Sigmoid colon (tissue), 6 donors: ENCODE measurements at regions not wholly inside any gene's neighbourhood (a gene's known extent, or its start where the extent isn't known, plus 50 kb on each side); places are given as distances from the start of the nearest gene placed in this dataset.
"Not testable (repeated sequence)": the region's sequence is repeated elsewhere in the genome, so short reads cannot be mapped to it uniquely, and the experiment has no call there.

Experiments used
- DNase-seq: peaks from one replicate; pipeline ENCODE4 v3.0.0-alpha.2; 2019
- H3K27ac ChIP-seq, 4 donors: fragments of 200-600 bp; sonication (generic); one replicate each; pipeline ENCODE4 v1.5.1; 2016 to 2019; ENCODE audit warnings: mild to moderate bottlenecking in 1 of 4
- H3K27me3 ChIP-seq, 3 donors: fragments of 200-600 bp; sonication (generic); one replicate each; pipeline ENCODE4 v1.5.1; 2019; ENCODE audit warnings: mild to moderate bottlenecking in 1 of 3
- H3K36me3 ChIP-seq, 4 donors: fragments of 200-600 bp; sonication (generic); one replicate each; pipeline ENCODE4 v1.5.1; 2016 to 2019
- H3K4me1 ChIP-seq, 4 donors: fragments of 200-600 bp; sonication (generic); one replicate each; pipeline ENCODE4 v1.5.1; 2017 to 2019
- H3K4me3 ChIP-seq, 4 donors: fragments of 200-600 bp; sonication (generic); one replicate each; pipeline ENCODE4 v1.5.1; 2017 to 2019; ENCODE audit warnings: mild to moderate bottlenecking in 2 of 4, moderate library complexity in 1 of 4
- H3K9me3 ChIP-seq, 4 donors: fragments of 200-600 bp in 3 of 4; sonication (generic) in 3 of 4; one replicate each; pipeline versions ENCODE4 v1.5.1 to v1.6.1; 2013 to 2019
- EP300 ChIP-seq, 4 donors: sonication (generic); formaldehyde crosslinking; IDR thresholded peaks; one replicate each; pipeline ENCODE4 v1.6.1; 2017; ENCODE audit warnings: antibody characterized with exemption in 4 of 4
- POLR2A ChIP-seq, 2 donors: fragments of 450-650 bp; IDR thresholded peaks; one replicate each; pipeline ENCODE4 v1.6.1; 2016; ENCODE audit warnings: antibody characterized with exemption in 2 of 2, mild to moderate bottlenecking in 2 of 2, moderate library complexity in 2 of 2
- POLR2AphosphoS5 ChIP-seq, 4 donors: sonication (generic); formaldehyde crosslinking; IDR thresholded peaks; one replicate each; pipeline ENCODE4 v1.6.1; 2017; ENCODE audit warnings: antibody characterized with exemption in 4 of 4
- WGBS, 2 donors: extraction: QIAGEN DNeasy Blood & Tissue Kit; methylation state at CpG; one replicate each; pipeline ENCODE4 v1.1.7; 2013; 5-methylcytosine and 5-hydroxymethylcytosine counted together
- intact Hi-C: fragments of 100-400 bp; cut with DNase I; formaldehyde crosslinking; loops from one replicate; pipeline ENCODE4 v1.15.1; 2023
- TF ChIP-seq, protein P1 (sequence below), 4 experiments: fragments of 450-650 bp in 3 of 4; fragments of 200-600 bp in 1 of 4; IDR thresholded peaks; one replicate each; pipeline ENCODE4 v1.5.1; 2016 to 2019; ENCODE audit warnings: antibody characterized with exemption in 4 of 4, mild to moderate bottlenecking in 3 of 4, moderate library complexity in 2 of 4
- donor health status: healthy with polysubstance abuse.
- donor health status: healthy.

GRCh38 chr4:77504407-77504806, 101.2 kb upstream of the CXCL13 start:
- no peak overlapping the region for H3K27ac ChIP-seq
- TF ChIP-seq EP300 (IDR thresholded peaks at IDR 0.05): no peak
- no peak for TF ChIP-seq POLR2A (IDR thresholded peaks at IDR 0.05)
- no peak for TF ChIP-seq POLR2AphosphoS5 (IDR thresholded peaks at IDR 0.05)
- TF ChIP-seq, protein P1, sequence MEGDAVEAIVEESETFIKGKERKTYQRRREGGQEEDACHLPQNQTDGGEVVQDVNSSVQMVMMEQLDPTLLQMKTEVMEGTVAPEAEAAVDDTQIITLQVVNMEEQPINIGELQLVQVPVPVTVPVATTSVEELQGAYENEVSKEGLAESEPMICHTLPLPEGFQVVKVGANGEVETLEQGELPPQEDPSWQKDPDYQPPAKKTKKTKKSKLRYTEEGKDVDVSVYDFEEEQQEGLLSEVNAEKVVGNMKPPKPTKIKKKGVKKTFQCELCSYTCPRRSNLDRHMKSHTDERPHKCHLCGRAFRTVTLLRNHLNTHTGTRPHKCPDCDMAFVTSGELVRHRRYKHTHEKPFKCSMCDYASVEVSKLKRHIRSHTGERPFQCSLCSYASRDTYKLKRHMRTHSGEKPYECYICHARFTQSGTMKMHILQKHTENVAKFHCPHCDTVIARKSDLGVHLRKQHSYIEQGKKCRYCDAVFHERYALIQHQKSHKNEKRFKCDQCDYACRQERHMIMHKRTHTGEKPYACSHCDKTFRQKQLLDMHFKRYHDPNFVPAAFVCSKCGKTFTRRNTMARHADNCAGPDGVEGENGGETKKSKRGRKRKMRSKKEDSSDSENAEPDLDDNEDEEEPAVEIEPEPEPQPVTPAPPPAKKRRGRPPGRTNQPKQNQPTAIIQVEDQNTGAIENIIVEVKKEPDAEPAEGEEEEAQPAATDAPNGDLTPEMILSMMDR (IDR thresholded peaks at IDR 0.05): no peak
- no peaks in the 10 kb centered on the region for H3K27me3 ChIP-seq
- DNase-seq: no peak
- WGBS, 2 donors: 57 to 64% methylated on average over 2 of the region's 2 CpGs
- H3K36me3 ChIP-seq: no peaks in the 10 kb centered on the region
- no peaks in the 10 kb centered on the region for H3K9me3 ChIP-seq
- intact Hi-C loops: no loop called here
- H3K4me1 ChIP-seq: no peaks in the 10 kb centered on the region
- H3K4me3 ChIP-seq: no peak overlapping the region

DNA sequence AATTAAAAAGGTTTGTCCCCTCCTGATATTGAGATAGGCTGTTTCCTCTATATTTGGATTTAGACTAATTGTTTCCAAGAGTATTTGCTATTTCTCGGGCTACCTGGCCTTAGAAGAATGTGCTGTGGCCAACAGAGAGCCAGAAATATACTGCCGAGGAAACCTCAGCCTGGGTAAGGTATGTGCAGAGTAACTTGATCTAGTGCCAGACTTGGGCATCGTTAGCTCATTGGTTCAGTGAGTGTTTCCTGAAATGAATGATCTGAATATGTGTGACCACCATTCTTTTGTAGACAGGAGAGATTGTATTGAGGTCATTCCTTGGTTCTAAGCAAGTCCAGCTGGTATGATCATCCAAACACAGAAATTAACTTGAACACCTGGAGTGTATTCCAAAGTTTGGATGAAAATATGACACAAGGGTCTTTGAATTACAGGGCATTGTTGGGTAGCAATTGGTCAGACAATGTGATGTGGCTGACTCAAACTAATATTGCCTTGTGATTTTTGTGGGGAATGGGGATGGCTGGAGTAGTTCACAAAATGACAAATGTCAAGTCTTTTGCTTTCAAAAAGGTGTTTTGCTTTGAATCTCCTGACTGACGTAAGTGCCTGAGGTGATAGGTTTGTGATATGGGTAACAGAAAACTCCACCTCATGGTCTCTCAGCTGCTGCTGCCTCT, 100.2 kb upstream of the CXCL13 start:
- intact Hi-C loops: no loop called here
- WGBS, 2 donors: 84 to 85% methylated on average over 4 of the region's 4 CpGs
- no peaks in the 10 kb centered on the region for H3K27me3 ChIP-seq
- TF ChIP-seq EP300 (IDR thresholded peaks at IDR 0.05) (no peak), POLR2A (IDR thresholded peaks at IDR 0.05) (no peak), POLR2AphosphoS5 (IDR thresholded peaks at IDR 0.05) (no peak)
- TF ChIP-seq, protein P1 (IDR thresholded peaks at IDR 0.05): no peak
- no peak overlapping the region for H3K4me3 ChIP-seq
- no peaks in the 10 kb centered on the region for H3K9me3 ChIP-seq
- no peaks in the 10 kb centered on the region for H3K4me1 ChIP-seq
- no peak for DNase-seq
- H3K36me3 ChIP-seq: no peaks in the 10 kb centered on the region
- no peak overlapping the region for H3K27ac ChIP-seq

- Histone ChIP-seq H3K4me3 (no peak overlapping the region), H3K36me3 (no peaks in the 10 kb centered on the region), H3K9me3 (no peaks in the 10 kb centered on the region), H3K27ac (no peak overlapping the region), H3K4me1 (no peaks in the 10 kb centered on the region), H3K27me3 (no peaks in the 10 kb centered on the region)
- TF ChIP-seq, protein P1 (IDR thresholded peaks at IDR 0.05): no peak
- TF ChIP-seq POLR2AphosphoS5 (IDR thresholded peaks at IDR 0.05): no peak
- TF ChIP-seq EP300 (IDR thresholded peaks at IDR 0.05): no peak
- no peak for TF ChIP-seq POLR2A (IDR thresholded peaks at IDR 0.05)
- no peak for DNase-seq
- intact Hi-C loops: no loop called here
- WGBS, 2 donors: 92 to 96% methylated on average over 2 of the region's 2 CpGs
Measured at GRCh38 chr4:77505958-77506319, 99.7 kb upstream of the CXCL13 start.

- TF ChIP-seq POLR2AphosphoS5 (IDR thresholded peaks at IDR 0.05) (no peak), POLR2A (IDR thresholded peaks at IDR 0.05) (no peak), EP300 (IDR thresholded peaks at IDR 0.05) (no peak)
- TF ChIP-seq, protein P1 (IDR thresholded peaks at IDR 0.05): no peak
- no peaks in the 10 kb centered on the region for H3K36me3 ChIP-seq
- H3K4me1 ChIP-seq: no peaks in the 10 kb centered on the region
- H3K9me3 ChIP-seq: no peaks in the 10 kb centered on the region
- no peaks in the 10 kb centered on the region for H3K27me3 ChIP-seq
- intact Hi-C loops: no loop called here
- no peak overlapping the region for H3K27ac ChIP-seq
- no peak for DNase-seq
- WGBS, 2 donors: 68 to 75% methylated on average over 6 of the region's 6 CpGs
- H3K4me3 ChIP-seq: no peak overlapping the region
Measured at GRCh38 chr4:77510367-77510766, 95.3 kb upstream of the CXCL13 start.

GRCh38 chr4:77525538-77525937, 80.1 kb upstream of the CXCL13 start:
- Histone ChIP-seq H3K4me1 (no peaks in the 10 kb centered on the region), H3K27ac (no peak overlapping the region), H3K36me3 (no peaks in the 10 kb centered on the region), H3K27me3 (no peaks in the 10 kb centered on the region), H3K4me3 (no peak overlapping the region), H3K9me3 (no peaks in the 10 kb centered on the region)
- no peak for TF ChIP-seq POLR2A (IDR thresholded peaks at IDR 0.05)
- TF ChIP-seq, protein P1 (IDR thresholded peaks at IDR 0.05): no peak
- TF ChIP-seq EP300 (IDR thresholded peaks at IDR 0.05): no peak
- no peak for TF ChIP-seq POLR2AphosphoS5 (IDR thresholded peaks at IDR 0.05)
- no peak for DNase-seq
- WGBS, 2 donors: 90 to 94% methylated on average over 1 of the region's 1 CpG
- intact Hi-C loops: no loop called here

GRCh38 chr4:77527900-77528299, 77.7 kb upstream of the CXCL13 start:
- H3K4me3 ChIP-seq, H3K36me3 ChIP-seq, H3K27ac ChIP-seq, DNase-seq, H3K9me3 ChIP-seq, H3K27me3 ChIP-seq, intact Hi-C loops, H3K4me1 ChIP-seq: not testable (repeated sequence)
- 92 to 97% methylated on average over 3 of the region's 3 CpGs for WGBS, 2 donors
